Forelimb muscle (tissue), 1 donor: ENCODE measurements at regions not wholly inside any gene's neighbourhood (a gene's known extent, or its start where the extent isn't known, plus 50 kb on each side); places are given as distances from the start of the nearest gene placed in this dataset.
A peak's percentile ranks its signal among the peaks of the same experiment; 100 is the strongest.

Experiments used
- DNase-seq: peaks from one replicate; pipeline ENCODE4 v3.0.0-alpha.2; 2013; ENCODE audit warnings: low read depth

- DNase-seq: no peak
Measured at GRCh38 chr12:114774699-114775098, 90.7 kb upstream of the TBX3 start.

- no peak for DNase-seq
Measured at GRCh38 chr12:114774197-114774596, 90.2 kb upstream of the TBX3 start.

- no peak for DNase-seq
Measured at GRCh38 chr12:114770323-114770722, 86.3 kb upstream of the TBX3 start.

DNA sequence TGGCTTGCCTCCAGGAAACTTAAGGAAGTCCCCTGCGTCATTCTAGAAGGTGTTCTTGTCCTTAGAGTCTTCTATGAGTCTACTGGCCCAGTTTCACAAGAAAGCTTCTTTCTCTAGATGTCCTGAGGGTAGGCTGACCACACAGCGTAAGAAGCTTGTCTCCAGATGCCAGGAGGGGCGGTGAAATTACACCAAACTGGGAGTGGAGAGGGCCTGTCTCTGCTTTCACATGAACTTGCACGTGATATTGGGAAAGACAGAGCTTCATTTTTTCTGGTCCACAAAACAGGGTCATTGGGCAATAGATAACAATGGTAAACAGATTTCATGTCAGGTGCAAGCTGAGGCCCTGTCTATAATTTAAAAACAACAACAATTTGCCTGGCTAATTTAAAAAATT, 85.7 kb upstream of the TBX3 start:
- DNase-seq: no peak

GRCh38 chr12:114767906-114768722, 84.1 kb upstream of the TBX3 start:
- no peak for DNase-seq

DNA sequence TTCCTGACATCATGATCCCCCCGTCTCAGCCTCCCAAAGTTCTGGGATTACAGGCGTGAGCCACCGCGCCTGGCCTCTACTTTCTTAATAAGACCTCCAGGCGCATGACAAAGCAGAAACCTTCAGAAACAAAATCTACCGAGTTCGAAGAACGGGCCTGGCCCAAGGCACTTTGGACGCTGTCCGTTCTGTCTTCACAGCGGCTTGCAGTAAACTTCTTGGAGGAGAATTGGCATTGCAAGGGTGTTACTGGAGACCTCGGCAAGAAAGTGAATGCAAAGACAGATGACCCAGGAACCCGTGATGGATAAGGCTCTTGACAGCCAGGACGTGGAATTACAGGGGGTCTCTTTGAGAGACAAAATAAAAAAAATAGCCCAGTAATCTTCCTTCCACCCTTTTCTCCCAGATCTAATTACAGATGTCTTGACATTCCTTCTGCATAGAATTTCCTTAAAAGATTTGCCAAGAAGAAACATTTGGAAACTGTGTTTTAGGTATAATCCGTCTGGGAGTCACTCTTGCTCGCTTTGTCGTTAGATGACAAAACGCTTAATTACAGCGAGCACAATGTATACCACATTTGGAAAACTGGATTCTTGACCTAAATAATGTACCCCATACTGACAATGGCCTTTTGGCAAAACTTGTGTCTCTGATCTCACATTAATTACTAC, 83.2 kb upstream of the TBX3 start:
- DNase-seq: no peak

DNA sequence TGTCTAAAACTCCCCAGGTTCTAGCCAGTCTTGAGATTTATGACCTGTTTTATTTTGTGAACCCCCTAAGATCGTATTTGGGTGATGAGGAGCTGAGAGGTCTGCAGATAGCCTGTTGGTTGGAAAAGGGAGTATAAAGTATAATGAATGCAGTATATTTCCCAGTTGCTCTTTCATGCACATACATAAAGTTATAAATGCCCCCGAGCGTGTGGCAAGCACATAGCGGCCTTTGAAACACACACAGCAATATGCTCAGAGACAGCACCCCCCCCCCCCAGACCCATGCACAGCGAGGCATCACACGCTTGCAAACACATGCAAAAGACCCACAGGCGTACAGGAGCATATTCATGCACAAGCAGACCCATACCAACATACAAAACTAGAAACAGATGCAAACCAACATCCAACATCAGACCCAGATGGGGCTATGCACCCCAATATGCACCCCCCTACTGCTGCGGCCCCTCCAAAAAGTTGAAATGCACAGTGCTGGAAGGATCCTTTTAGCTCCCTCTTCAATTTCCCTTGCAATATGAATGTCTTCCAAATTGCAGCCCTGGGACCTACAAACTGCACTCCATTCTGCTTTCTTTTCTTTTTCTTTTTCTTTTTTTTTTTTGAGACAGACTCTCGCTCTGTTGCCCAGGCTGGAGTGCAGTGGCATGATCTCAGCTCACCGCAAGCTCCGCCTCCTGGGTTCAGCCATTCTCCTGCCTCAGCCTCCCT, 82.2 kb upstream of the TBX3 start:
- DNase-seq: no peak

DNA sequence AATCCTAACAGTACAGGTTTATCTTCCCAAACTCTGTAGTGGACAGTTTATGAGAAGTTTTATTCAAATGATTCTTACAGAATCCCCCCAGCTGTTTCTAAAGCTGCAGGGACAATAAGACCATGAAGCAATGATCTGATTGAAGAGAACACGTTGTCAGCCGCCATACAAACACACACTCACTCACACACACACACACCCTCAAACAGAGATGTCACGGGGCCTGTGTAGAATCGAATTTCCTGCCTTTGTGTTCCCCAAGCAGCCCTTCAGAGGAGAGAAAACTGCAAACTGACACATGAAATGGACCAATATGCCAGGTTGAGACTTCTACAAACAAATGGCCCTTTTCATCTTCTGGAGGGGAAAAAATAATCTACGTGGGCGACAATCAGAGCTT, 80.5 kb upstream of the TBX3 start:
- DNase-seq: no peak

GRCh38 chr12:114762490-114763110, 78.6 kb upstream of the TBX3 start:
- peak; percentile 65 for DNase-seq

- DNase-seq: no peak
Measured at GRCh38 chr12:114760151-114760877, 76.3 kb upstream of the TBX3 start.

- no peak for DNase-seq
Measured at GRCh38 chr12:114759635-114760034, 75.7 kb upstream of the TBX3 start.

DNA sequence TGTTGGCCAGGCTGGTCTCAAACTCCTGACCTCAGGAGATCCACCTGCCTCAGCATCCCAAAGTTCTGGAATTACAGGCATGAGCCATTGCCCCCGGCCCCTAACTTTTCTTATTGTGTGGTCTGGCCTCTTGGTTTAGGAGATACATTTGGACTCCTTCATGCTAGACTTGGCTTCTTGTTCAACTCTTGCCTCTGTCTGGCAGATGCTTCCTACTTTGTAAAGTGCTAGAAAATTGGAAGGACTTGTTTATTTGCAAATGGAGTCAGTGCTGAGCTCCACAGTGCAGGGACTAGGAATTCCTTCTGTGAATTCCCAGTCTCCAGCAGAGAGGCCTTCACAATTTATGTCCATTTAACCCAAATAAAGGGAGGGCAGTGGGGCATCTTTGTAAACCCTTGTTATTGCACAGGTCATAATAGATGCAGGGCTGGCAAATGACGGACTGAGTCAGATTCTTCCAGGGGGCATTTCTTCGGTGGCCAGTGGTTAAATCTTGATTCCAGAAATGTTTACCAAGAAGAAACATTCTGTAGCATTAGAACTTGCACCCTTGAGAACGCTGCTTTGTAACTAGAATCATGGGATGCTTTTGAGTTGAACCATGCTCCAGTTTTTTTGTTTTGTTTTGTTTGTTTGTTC, 73.8 kb upstream of the TBX3 start:
- DNase-seq: no peak

- no peak for DNase-seq
Measured at GRCh38 chr12:114752217-114752616, 68.2 kb upstream of the TBX3 start.

GRCh38 chr12:114751712-114752111, 67.7 kb upstream of the TBX3 start:
- DNase-seq: no peak

DNA sequence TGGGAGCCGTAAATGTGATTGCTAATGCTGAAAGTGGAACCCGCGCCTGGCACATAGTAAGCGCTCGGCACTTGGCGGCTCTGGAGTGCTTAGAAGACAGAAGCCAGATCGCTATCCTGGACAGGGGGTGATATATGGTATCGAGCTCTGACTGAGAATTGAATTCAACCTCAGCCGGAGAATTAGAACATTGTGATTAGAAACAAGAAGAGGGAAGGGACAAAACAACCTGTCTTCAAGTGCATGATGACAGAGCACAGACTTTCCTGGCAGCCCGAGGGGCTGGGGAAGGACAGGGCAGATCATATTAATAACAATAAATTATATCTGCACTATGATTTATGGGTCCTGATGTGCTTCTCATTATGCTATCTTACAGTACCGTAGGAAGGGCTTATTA, 66.9 kb upstream of the TBX3 start:
- no peak for DNase-seq

GRCh38 chr12:114749065-114749464, 65.1 kb upstream of the TBX3 start:
- DNase-seq: no peak

DNA sequence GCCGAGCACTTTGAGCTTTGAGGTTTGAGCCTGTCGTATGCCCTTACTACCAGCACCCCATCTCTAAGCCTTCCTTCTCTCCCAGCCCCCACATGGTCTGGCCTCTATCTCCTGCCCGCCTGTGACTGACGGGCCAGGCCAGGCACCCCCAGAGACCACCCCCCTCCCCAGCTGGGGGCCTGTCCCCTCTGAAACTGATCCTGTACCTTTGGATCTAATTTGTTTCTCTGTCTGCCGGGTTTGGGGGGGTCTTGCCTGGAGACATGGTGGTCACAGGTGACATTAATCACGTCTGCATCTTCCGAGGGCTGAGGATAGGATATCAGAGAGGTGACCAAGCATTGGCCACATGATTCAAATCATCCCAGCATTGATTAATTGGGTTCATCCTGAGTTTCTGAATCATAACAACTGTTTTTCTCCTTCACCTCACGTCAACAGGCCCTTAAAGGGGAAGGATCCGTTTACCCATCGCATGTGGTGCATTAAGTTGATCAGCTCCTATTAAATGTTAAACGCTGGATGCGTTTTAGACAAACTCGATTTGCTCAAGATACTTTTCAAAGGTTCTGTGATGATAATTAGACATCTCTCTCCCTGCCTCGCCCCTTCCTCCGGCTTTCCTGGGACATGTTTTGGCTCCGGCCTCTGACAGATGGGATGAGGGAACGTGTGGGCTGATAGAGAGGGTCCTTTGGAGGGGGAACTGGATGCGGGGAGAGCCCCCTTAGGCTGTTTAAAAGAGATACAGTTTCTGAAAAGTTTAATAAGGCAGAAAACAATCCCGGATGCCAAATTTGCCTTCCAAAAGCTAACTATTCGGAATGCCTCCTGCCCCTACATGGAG, 63.3 kb upstream of the TBX3 start:
- DNase-seq: no peak

DNA sequence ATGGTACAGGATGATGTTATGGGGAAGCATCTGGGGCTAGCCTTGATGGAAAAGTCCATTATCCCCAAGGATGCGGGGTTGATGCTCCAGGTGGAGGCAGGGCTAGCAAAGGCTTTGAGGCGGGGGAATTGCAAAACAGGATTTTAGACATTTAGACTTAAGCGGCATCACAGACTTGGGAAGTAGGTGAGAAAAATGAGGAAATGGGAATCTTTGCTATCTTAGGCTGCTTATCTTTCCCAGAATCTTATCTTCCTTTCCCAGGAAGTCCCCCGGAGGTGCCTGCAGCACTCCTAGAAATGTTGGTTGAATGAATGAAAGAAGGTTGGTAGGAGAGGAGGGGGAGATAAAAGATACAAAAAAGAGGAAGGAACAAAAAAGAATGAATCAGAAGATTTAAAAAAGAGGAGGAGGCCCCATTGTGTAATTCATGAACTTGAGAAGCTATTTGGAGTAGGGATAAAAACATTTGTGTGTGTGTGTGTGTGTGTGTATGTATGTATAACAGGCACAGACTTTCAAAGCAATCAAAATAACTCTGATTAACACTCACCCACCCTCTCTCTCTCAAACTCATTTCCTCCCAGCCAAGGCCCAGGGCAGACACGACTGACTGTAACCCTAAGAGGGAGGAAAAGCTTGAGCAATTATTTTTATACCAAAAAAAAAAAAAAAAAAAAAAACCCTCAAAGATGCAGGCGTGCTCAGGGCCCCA, 62.5 kb upstream of the TBX3 start:
- no peak for DNase-seq

DNA sequence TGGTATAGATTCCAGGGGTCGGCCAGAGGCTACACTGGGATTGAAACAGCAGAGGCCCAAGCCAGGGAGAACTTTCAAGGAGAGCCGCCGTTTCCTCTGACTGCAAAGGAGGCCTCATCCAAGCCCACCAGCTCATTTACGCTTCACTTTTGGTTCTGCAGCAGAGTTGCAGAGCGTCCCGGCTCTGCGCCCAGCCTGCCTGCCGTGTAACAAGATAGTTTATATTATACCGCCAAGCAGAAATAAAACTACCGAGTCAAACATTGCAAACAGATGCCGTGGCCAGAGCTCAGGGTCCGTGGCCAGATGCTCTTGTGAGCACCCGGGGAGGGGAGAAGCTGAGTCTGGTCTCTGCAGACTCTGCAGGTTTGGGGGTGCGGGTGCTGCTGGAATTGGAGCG, 60.7 kb upstream of the TBX3 start:
- no peak for DNase-seq

DNA sequence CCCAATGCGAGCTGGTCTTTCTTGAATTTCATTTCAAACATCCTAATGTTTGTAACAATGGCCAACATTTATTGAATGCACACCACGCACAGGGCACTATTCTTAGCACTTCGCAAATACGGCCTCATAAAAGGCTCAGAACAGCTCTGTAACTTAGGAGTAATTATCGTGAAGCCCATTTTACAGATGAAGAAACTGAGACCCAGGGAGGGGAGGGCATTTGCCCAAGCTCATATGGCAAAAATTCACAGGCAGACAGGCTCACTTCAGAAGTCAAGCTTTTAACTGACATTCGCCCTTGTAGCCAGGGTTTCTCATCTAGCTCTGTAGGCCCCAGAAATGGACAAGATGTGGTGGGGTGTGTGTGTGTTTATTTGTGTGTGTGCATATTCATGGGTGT, 60.3 kb upstream of the TBX3 start:
- DNase-seq: no peak
